Upper lobe of left lung (tissue), 4 donors: ENCODE measurements at regions not wholly inside any gene's neighbourhood (a gene's known extent, or its start where the extent isn't known, plus 50 kb on each side); places are given as distances from the start of the nearest gene placed in this dataset.

Source experiments
- EP300 ChIP-seq, 4 donors: sonication (generic); formaldehyde crosslinking; IDR thresholded peaks; one replicate each; pipeline ENCODE4 v1.5.1; 2017; ENCODE audit warnings: antibody characterized with exemption in 4 of 4, control low read depth in 2 of 4
- POLR2A ChIP-seq, 4 donors: fragments of 450-650 bp; IDR thresholded peaks; one replicate each; pipeline ENCODE4 v1.5.1; 2016 to 2017; ENCODE audit warnings: antibody characterized with exemption in 4 of 4, mild to moderate bottlenecking in 2 of 4
- POLR2AphosphoS5 ChIP-seq, 2 donors: sonication (generic); formaldehyde crosslinking; IDR thresholded peaks; one replicate each; pipeline ENCODE4 v1.5.1; 2017; ENCODE audit warnings: antibody characterized with exemption in 2 of 2
- TF ChIP-seq, protein P1 (sequence below), 6 experiments: fragments of 450-650 bp in 4 of 6; fragments of 200-600 bp in 2 of 6; sonication (generic) in 2 of 6; IDR thresholded peaks; one replicate each; pipeline ENCODE4 v1.5.1; 2016 to 2019; ENCODE audit warnings: antibody characterized with exemption in 6 of 6

DNA sequence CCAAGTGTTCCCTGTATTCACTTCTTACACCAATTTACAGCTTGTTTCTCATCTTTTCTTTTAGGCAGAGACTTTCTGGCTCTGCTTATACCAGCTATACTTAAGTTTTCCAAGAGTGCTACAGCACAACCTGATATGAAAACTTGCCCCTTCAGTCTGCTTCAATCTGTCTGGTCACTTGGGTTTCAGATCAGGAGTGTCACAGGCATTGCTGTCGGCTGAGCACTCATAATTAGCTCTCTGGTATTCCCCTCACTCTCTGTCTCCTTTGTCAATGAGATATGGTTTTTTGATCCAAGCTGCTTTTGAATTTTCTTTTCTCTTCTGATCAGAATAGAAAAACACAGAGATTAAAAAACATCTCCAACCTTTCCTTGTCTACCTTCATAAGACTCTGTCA, 194.9 kb upstream of the UMPS start:
- TF ChIP-seq, protein P1, sequence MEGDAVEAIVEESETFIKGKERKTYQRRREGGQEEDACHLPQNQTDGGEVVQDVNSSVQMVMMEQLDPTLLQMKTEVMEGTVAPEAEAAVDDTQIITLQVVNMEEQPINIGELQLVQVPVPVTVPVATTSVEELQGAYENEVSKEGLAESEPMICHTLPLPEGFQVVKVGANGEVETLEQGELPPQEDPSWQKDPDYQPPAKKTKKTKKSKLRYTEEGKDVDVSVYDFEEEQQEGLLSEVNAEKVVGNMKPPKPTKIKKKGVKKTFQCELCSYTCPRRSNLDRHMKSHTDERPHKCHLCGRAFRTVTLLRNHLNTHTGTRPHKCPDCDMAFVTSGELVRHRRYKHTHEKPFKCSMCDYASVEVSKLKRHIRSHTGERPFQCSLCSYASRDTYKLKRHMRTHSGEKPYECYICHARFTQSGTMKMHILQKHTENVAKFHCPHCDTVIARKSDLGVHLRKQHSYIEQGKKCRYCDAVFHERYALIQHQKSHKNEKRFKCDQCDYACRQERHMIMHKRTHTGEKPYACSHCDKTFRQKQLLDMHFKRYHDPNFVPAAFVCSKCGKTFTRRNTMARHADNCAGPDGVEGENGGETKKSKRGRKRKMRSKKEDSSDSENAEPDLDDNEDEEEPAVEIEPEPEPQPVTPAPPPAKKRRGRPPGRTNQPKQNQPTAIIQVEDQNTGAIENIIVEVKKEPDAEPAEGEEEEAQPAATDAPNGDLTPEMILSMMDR (IDR thresholded peaks at IDR 0.05): no peak
- no peak for TF ChIP-seq POLR2A (IDR thresholded peaks at IDR 0.05)
- no peak for TF ChIP-seq EP300 (IDR thresholded peaks at IDR 0.05)
- no peak for TF ChIP-seq POLR2AphosphoS5 (IDR thresholded peaks at IDR 0.05)
